IMR-90 (cell line): ENCODE measurements at regions not wholly inside any gene's neighbourhood (a gene's known extent, or its start where the extent isn't known, plus 50 kb on each side); places are given as distances from the start of the nearest gene placed in this dataset.

Experiments
- ATAC-seq: fragments of 200-7000 bp; cut with Tn5 transposase; 2 replicates; pipeline ENCODE4 v1.9.1; 2020; ENCODE audit warnings: low read depth, mild to moderate bottlenecking, moderate library complexity
- BruUV-seq: library from RNA; stranded (reverse); fragments of 400-500 nt; replicated peaks from 2 replicates; lab custom pipeline; 2021; lab: Mats Ljungman, UMichigan
- CTCF ChIA-PET: fragments of 300-600 bp; formaldehyde crosslinking; extraction: SDS; loops from one replicate; lab custom pipeline; 2021; ENCODE audit warnings: antibody characterized with exemption; lab: Yijun Ruan, JAX
- POLR2A ChIA-PET: fragments of 300-600 bp; sonication (Branson Sonifier 250); formaldehyde crosslinking; loops from one replicate; lab custom pipeline; 2022; ENCODE audit warnings: antibody characterized with exemption; ENCODE audit not compliant: unreplicated experiment; lab: Charles Lee
- DNase-seq: peaks from one replicate; pipeline ENCODE4 v3.0.0; 2013
- H2AFZ ChIP-seq: replicated peaks from 2 replicates; pipeline ENCODE3; 2013; ENCODE audit warnings: low read length, mild to moderate bottlenecking; ENCODE audit not compliant: poor library complexity
- H2AK5ac ChIP-seq: 2 replicates; pipeline ENCODE4 v1.6.1; 2013; ENCODE audit warnings: low read depth, low read length, inconsistent platforms
- H2AK9ac ChIP-seq: replicated peaks from 2 replicates; pipeline ENCODE3; 2013; ENCODE audit warnings: mild to moderate bottlenecking, low read depth, low read length, moderate library complexity; ENCODE audit not compliant: poor library complexity
- H2BK120ac ChIP-seq: 2 replicates; pipeline ENCODE4 v1.6.1; 2013; ENCODE audit warnings: low read depth, low read length, inconsistent platforms
- H2BK15ac ChIP-seq: 3 replicates; pipeline ENCODE4 v1.6.1; 2013; ENCODE audit warnings: low read depth, low read length, inconsistent platforms
- H2BK20ac ChIP-seq: 2 replicates; pipeline ENCODE4 v1.6.1; 2013; ENCODE audit warnings: low read depth, mild to moderate bottlenecking, inconsistent platforms, low read length, moderate library complexity
- H2BK5ac ChIP-seq: 2 replicates; pipeline ENCODE4 v1.6.1; 2013; ENCODE audit warnings: mild to moderate bottlenecking, low read depth, low read length, inconsistent platforms; ENCODE audit not compliant: poor library complexity, severe bottlenecking
- H3K14ac ChIP-seq: replicated peaks from 2 replicates; pipeline ENCODE4 v1.6.1; 2013; ENCODE audit warnings: low read depth, low read length, inconsistent platforms
- H3K18ac ChIP-seq: 2 replicates; pipeline ENCODE4 v1.6.1; 2013; ENCODE audit warnings: low read depth, low read length, control low read depth
- H3K23ac ChIP-seq: 2 replicates; pipeline ENCODE4 v1.6.1; 2013; ENCODE audit warnings: low read depth, low read length, inconsistent platforms
- H3K27ac ChIP-seq: 2 replicates; pipeline ENCODE4 v1.5.1; 2013; ENCODE audit warnings: mild to moderate bottlenecking, control low read depth, low read length; ENCODE audit not compliant: insufficient read depth
- H3K27me3 ChIP-seq: 2 replicates; pipeline ENCODE4 v1.6.1; 2013; ENCODE audit warnings: low read length; ENCODE audit not compliant: control insufficient read depth, insufficient read depth
- H3K36me3 ChIP-seq: 2 replicates; pipeline ENCODE4 v1.6.1; 2013; ENCODE audit warnings: low read length, mixed read lengths; ENCODE audit not compliant: control insufficient read depth, insufficient read depth
- H3K4ac ChIP-seq: 2 replicates; pipeline ENCODE4 v1.6.1; 2013; ENCODE audit warnings: low read depth, low read length, inconsistent platforms
- H3K4me1 ChIP-seq: 2 replicates; pipeline ENCODE4 v1.6.1; 2013; ENCODE audit warnings: low read length, mixed read lengths; ENCODE audit not compliant: control insufficient read depth, insufficient read depth
- H3K4me2 ChIP-seq: 2 replicates; pipeline ENCODE4 v1.6.1; 2013; ENCODE audit warnings: low read depth, mild to moderate bottlenecking, control low read depth, low read length, moderate library complexity
- H3K4me3 ChIP-seq: 2 replicates; pipeline ENCODE4 v1.5.1; 2013; ENCODE audit warnings: low read depth, mild to moderate bottlenecking, control low read depth, low read length, moderate library complexity; ENCODE audit not compliant: insufficient read depth
- H3K56ac ChIP-seq: 2 replicates; pipeline ENCODE4 v1.6.1; 2013; ENCODE audit warnings: low read length, inconsistent platforms; ENCODE audit not compliant: insufficient read depth; ENCODE audit errors: extremely low read depth
- H3K79me1 ChIP-seq, 2 experiments: 2 replicates each; pipeline ENCODE4 v1.6.1; 2013; ENCODE audit warnings: low read length in 2 of 2, inconsistent platforms in 1 of 2, low read depth in 1 of 2
- H3K9ac ChIP-seq: 2 replicates; pipeline ENCODE4 v1.6.1; 2013; ENCODE audit warnings: low read depth, low read length, control low read depth
- H3K9me1 ChIP-seq: 2 replicates; pipeline ENCODE4 v1.6.1; 2013; ENCODE audit warnings: low read length, inconsistent platforms; ENCODE audit not compliant: insufficient read depth
- H3K9me3 ChIP-seq: 2 replicates; pipeline ENCODE4 v1.6.1; 2013; ENCODE audit warnings: low read length; ENCODE audit not compliant: control insufficient read depth, insufficient read depth
- H4K20me1 ChIP-seq: 2 replicates; pipeline ENCODE4 v1.6.1; 2013; ENCODE audit warnings: low read length, inconsistent platforms; ENCODE audit not compliant: insufficient read depth
- H4K5ac ChIP-seq: 2 replicates; pipeline ENCODE4 v1.6.1; 2013; ENCODE audit warnings: mild to moderate bottlenecking, low read depth, low read length, control low read depth
- H4K8ac ChIP-seq, 2 experiments: 2 replicates each; pipeline ENCODE4 v1.6.1; 2013; ENCODE audit warnings: low read depth in 2 of 2, low read length in 2 of 2, control low read depth in 1 of 2, inconsistent platforms in 1 of 2
- H4K91ac ChIP-seq: 2 replicates; pipeline ENCODE4 v1.6.1; 2013; ENCODE audit warnings: low read depth, low read length, inconsistent platforms; ENCODE audit not compliant: insufficient read depth
- CEBPB ChIP-seq: IDR thresholded peaks from 2 replicates; pipeline ENCODE4 v1.6.1; 2012; ENCODE audit warnings: low read depth, low read length, improper control_type of control experiment
- CHD1 ChIP-seq: IDR thresholded peaks from 2 replicates; pipeline ENCODE4 v1.6.1; 2012; ENCODE audit warnings: low read depth, low read length, improper control_type of control experiment
- CTCF ChIP-seq: conservative IDR thresholded peaks from 2 replicates; pipeline ENCODE4 v1.5.1; 2012; ENCODE audit warnings: mild to moderate bottlenecking, low read depth, low read length, improper control_type of control experiment
- MAZ ChIP-seq: IDR thresholded peaks from 2 replicates; pipeline ENCODE4 v1.6.1; 2012; ENCODE audit warnings: low read depth, mild to moderate bottlenecking, low read length, improper control_type of control experiment, moderate library complexity, borderline replicate concordance
- NFE2L2 ChIP-seq: fragments of 150-350 bp; IDR thresholded peaks from 2 replicates; pipeline ENCODE4 v1.6.1; 2016; ENCODE audit warnings: low read depth, mild to moderate bottlenecking, low read length
- POLR2A ChIP-seq: IDR thresholded peaks from 2 replicates; pipeline ENCODE4 v1.6.1; 2012; ENCODE audit warnings: mild to moderate bottlenecking, low read depth, low read length
- RAD21 ChIP-seq: IDR thresholded peaks from 2 replicates; pipeline ENCODE4 v1.6.1; 2012; ENCODE audit warnings: low read length, improper control_type of control experiment
- RCOR1 ChIP-seq: IDR thresholded peaks from 2 replicates; pipeline ENCODE4 v1.6.1; 2012; ENCODE audit warnings: mild to moderate bottlenecking, low read length, improper control_type of control experiment; ENCODE audit not compliant: insufficient replicate concordance
- SMC3 ChIP-seq: fragments of 150-350 bp; IDR thresholded peaks from 2 replicates; pipeline ENCODE4 v1.6.1; 2016; ENCODE audit warnings: low read depth, mild to moderate bottlenecking, antibody characterized with exemption, low read length, moderate library complexity
- USF2 ChIP-seq: fragments of 150-350 bp; IDR thresholded peaks from 2 replicates; pipeline ENCODE4 v1.6.1; 2017; ENCODE audit warnings: mild to moderate bottlenecking, antibody characterized with exemption, low read length, low read depth
- WGBS, 2 experiments: methylation state at CpG; one replicate each; pipeline versions ENCODE4 v1.1.5 to v1.1.7; 2013; ENCODE audit warnings: missing lambda C conversion rate in 2 of 2; ENCODE audit not compliant: insufficient read length in 1 of 2; ENCODE audit errors: extremely low coverage in 2 of 2; 5-methylcytosine and 5-hydroxymethylcytosine counted together
- dilution Hi-C: fragments of 300-500 bp; cut with HindIII; formaldehyde crosslinking; loops from one replicate; pipeline ENCODE4 v1.14.3; 2018; ENCODE audit warnings: low sequenced_read_pairs; ENCODE audit not compliant: unreplicated experiment
- in situ Hi-C: fragments of 300-500 bp; cut with MboI; formaldehyde crosslinking; loops from 3 replicates; pipeline ENCODE4 v1.14.3; 2019; ENCODE audit warnings: low sequenced_read_pairs, inconsistent platforms, mixed read lengths
- intact Hi-C: fragments of 100-400 bp; cut with micrococcal nuclease; formaldehyde crosslinking; loops from 2 replicates; pipeline ENCODE4 v1.10.0; 2022

GRCh38 chr13:55583953-55584593, 1556.6 kb upstream of the PRR20A start:
- no peak overlapping the region for H2AFZ ChIP-seq
- no CpG with 5 or more reads among the region's 6 CpGs for WGBS, 2 experiments

More at GRCh38 chr13:55583953-55584593, 1556.6 kb upstream of the PRR20A start:
- Histone ChIP-seq H3K18ac (no peak overlapping the region), H4K5ac (no peak overlapping the region), H3K56ac (no peak overlapping the region), H3K4me2 (no peak overlapping the region), H3K27me3 (no peaks in the 10 kb centered on the region), H3K23ac (no peak overlapping the region), H3K14ac (no peak overlapping the region), H2BK5ac (no peak overlapping the region), H3K4me1 (no peaks in the 10 kb centered on the region), H3K9me1 (no peaks in the 10 kb centered on the region), H3K36me3 (no peaks in the 10 kb centered on the region), H4K91ac (no peak overlapping the region), H2BK20ac (no peak overlapping the region), H3K79me1 (no peaks in the 10 kb centered on the region), H2BK15ac (no peak overlapping the region), H3K27ac (no peak overlapping the region), H4K20me1 (no peaks in the 10 kb centered on the region), H3K4me3 (no peak overlapping the region), H2AK9ac (no peak overlapping the region), H4K8ac (no peak overlapping the region), H3K9me3 (no peaks in the 10 kb centered on the region), H2AK5ac (no peak overlapping the region), H3K9ac (no peak overlapping the region), H2BK120ac (no peak overlapping the region), H3K4ac (no peak overlapping the region)
- ChIA-PET CTCF (no interaction called here), POLR2A (no interaction called here)
- intact Hi-C loops (no loop called here), in situ Hi-C loops (no loop called here), dilution Hi-C loops (no loop called here)
- no peak for ATAC-seq
- BruUV-seq = no TSS peak
- DNase-seq = no peak
- TF ChIP-seq RCOR1 = no peak
- no peak for TF ChIP-seq POLR2A
- no peak for TF ChIP-seq NFE2L2
- TF ChIP-seq MAZ = no peak
- TF ChIP-seq CEBPB = no peak
- no peak for TF ChIP-seq RAD21
- no peak for TF ChIP-seq CTCF
- no peak for TF ChIP-seq SMC3
- no peak for TF ChIP-seq CHD1
- no peak for TF ChIP-seq USF2
